Suprapubic skin (tissue), 4 donors: ENCODE measurements at regions not wholly inside any gene's neighbourhood (a gene's known extent, or its start where the extent isn't known, plus 50 kb on each side); places are given as distances from the start of the nearest gene placed in this dataset.

ENCODE experiments used
- DNase-seq, 2 donors: peaks; one replicate each; pipeline ENCODE4 v3.0.0-alpha.2; 2019; ENCODE audit warnings: low spot score in 2 of 2
- H3K27ac ChIP-seq: fragments of 200-600 bp; sonication (generic); one replicate; pipeline ENCODE4 v1.5.1; 2019
- H3K27me3 ChIP-seq: fragments of 200-600 bp; sonication (generic); one replicate; pipeline ENCODE4 v1.5.1; 2019
- H3K36me3 ChIP-seq: fragments of 200-600 bp; sonication (generic); one replicate; pipeline ENCODE4 v1.5.1; 2019
- H3K4me1 ChIP-seq: fragments of 200-600 bp; sonication (generic); one replicate; pipeline ENCODE4 v1.5.1; 2019
- H3K4me3 ChIP-seq: fragments of 200-600 bp; sonication (generic); one replicate; pipeline ENCODE4 v1.5.1; 2019; ENCODE audit warnings: mild to moderate bottlenecking
- H3K9me3 ChIP-seq: fragments of 200-600 bp; sonication (generic); one replicate; pipeline ENCODE4 v1.5.1; 2019
- EP300 ChIP-seq: sonication (generic); formaldehyde crosslinking; IDR thresholded peaks from one replicate; pipeline ENCODE4 v1.6.1; 2017; ENCODE audit warnings: antibody characterized with exemption
- POLR2A ChIP-seq, 2 donors: fragments of 450-650 bp; IDR thresholded peaks; one replicate each; pipeline ENCODE4 v1.6.1; 2017; ENCODE audit warnings: antibody characterized with exemption in 2 of 2, mild to moderate bottlenecking in 2 of 2, moderate library complexity in 2 of 2
- POLR2AphosphoS5 ChIP-seq, 3 donors: sonication (generic); formaldehyde crosslinking; IDR thresholded peaks; one replicate each; pipeline ENCODE4 v1.6.1; 2017; ENCODE audit warnings: antibody characterized with exemption in 3 of 3
- WGBS: methylation state at CpG from one replicate; pipeline ENCODE4 v1.1.5; 2018; 5-methylcytosine and 5-hydroxymethylcytosine counted together
- TF ChIP-seq, protein P1 (sequence below), 2 donors: fragments of 200-600 bp in 1 of 2; fragments of 450-650 bp in 1 of 2; sonication (generic) in 1 of 2; IDR thresholded peaks; one replicate each; pipeline ENCODE4 v1.5.1; 2016 to 2019; ENCODE audit warnings: antibody characterized with exemption in 2 of 2, mild to moderate bottlenecking in 1 of 2, moderate library complexity in 1 of 2

DNA sequence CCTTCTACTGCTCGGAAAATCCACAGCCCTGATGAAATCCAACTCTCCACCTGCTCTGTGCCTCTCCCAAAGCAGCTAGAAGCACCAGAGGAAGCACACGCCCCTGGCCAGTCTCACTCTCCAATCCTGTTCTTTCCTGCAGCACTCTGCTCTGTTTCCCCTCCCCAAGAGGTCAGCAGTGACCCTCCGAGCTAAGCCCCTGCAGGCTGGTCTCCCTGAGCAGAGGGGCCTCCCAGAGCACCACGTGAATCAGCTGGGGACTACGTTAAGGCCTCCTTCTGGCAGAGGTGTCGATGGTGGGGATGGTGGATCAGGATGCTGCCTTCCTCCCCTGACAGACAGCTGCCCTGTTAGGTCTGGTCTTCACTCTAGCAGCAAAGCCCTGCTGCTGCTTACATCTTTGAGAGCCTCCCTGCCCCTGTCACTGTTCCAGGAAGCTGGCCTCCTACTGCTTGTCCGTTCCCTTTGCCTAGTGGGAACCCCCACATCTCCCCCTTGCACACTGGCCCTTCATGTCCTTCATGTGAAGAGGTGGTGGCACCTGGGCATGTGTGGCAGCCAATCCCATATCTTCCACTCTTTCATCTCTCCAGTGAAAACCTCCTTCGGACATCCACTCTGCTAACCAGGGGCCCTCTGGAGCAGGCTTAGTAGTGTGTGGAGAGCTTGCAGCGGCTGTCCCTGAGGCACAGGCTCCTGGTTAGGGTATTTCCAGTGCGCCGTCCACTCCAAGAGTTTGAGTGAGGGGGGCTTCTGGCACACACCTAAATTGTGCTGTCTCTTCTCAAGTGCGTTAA, 307.5 kb upstream of the HS6ST1 start:
- H3K4me1 ChIP-seq: peaks cover 6% of the 10 kb centered on the region
- H3K27ac ChIP-seq: no peak overlapping the region
- no peaks in the 10 kb centered on the region for H3K27me3 ChIP-seq
- WGBS: 90% methylated on average over 12 of the region's 12 CpGs
- no peaks in the 10 kb centered on the region for H3K36me3 ChIP-seq
- TF ChIP-seq, protein P1, sequence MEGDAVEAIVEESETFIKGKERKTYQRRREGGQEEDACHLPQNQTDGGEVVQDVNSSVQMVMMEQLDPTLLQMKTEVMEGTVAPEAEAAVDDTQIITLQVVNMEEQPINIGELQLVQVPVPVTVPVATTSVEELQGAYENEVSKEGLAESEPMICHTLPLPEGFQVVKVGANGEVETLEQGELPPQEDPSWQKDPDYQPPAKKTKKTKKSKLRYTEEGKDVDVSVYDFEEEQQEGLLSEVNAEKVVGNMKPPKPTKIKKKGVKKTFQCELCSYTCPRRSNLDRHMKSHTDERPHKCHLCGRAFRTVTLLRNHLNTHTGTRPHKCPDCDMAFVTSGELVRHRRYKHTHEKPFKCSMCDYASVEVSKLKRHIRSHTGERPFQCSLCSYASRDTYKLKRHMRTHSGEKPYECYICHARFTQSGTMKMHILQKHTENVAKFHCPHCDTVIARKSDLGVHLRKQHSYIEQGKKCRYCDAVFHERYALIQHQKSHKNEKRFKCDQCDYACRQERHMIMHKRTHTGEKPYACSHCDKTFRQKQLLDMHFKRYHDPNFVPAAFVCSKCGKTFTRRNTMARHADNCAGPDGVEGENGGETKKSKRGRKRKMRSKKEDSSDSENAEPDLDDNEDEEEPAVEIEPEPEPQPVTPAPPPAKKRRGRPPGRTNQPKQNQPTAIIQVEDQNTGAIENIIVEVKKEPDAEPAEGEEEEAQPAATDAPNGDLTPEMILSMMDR (IDR thresholded peaks at IDR 0.05): no peak
- TF ChIP-seq POLR2A (IDR thresholded peaks at IDR 0.05) (no peak), POLR2AphosphoS5 (IDR thresholded peaks at IDR 0.05) (no peak), EP300 (no peak)
- peak in 1 of 2 donors; percentile 36 for DNase-seq
- H3K4me3 ChIP-seq: no peak overlapping the region
- H3K9me3 ChIP-seq: no peaks in the 10 kb centered on the region

DNA sequence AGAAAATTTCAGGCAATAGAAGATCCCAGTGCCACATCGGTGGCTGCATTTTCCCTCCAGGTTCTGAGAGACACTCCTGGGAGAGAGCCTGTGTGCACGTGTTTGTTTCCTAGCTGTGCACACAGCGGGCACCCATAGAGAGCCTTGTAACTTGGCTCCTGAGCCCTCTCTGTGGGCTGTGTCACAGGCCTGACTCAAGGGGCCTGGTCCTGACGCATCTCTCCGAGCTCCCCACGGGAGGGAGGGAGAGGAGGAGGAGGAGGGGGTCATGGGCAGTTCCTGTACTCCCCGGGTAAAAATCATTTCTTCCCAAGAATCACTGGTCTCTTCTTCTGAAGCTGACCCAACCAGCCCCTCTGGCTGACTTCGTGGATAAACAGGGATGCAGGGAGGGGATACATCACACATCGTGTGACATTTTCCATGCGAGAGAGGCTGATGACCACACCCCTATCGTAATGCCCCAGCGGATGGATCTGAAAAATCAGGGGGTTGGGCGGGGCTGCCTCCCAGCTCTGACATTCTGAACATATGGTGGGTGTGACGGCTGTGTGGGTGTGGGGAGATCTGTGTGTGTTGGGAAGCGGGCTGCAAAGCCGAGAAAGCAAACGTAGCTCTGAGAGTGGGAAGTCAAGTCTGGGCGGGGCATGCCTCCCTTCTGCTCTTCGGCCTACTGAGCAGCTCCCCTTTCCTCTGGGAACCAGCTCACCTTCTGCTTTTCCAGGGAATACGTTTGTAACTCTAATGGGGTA, 308.3 kb upstream of the HS6ST1 start:
- Histone ChIP-seq H3K27me3 (no peaks in the 10 kb centered on the region), H3K36me3 (no peaks in the 10 kb centered on the region), H3K9me3 (no peaks in the 10 kb centered on the region), H3K4me1 (peaks cover 6% of the 10 kb centered on the region), H3K27ac (no peak overlapping the region), H3K4me3 (no peak overlapping the region)
- WGBS: 61% methylated on average over 18 of the region's 20 CpGs
- DNase-seq: peak; percentile 38 to 77
- TF ChIP-seq EP300: no peak
- no peak for TF ChIP-seq POLR2A (IDR thresholded peaks at IDR 0.05)
- TF ChIP-seq POLR2AphosphoS5 (IDR thresholded peaks at IDR 0.05): no peak
- TF ChIP-seq, protein P1 (IDR thresholded peaks at IDR 0.05): no peak

GRCh38 chr2:128628206-128628605, 309.5 kb upstream of the HS6ST1 start:
- 98% methylated on average over 4 of the region's 7 CpGs for WGBS
- Histone ChIP-seq H3K9me3 (no peaks in the 10 kb centered on the region), H3K4me1 (peaks cover 6% of the 10 kb centered on the region), H3K36me3 (no peaks in the 10 kb centered on the region), H3K4me3 (no peak overlapping the region), H3K27ac (no peak overlapping the region), H3K27me3 (no peaks in the 10 kb centered on the region)
- TF ChIP-seq POLR2A (IDR thresholded peaks at IDR 0.05) (no peak), EP300 (no peak), POLR2AphosphoS5 (IDR thresholded peaks at IDR 0.05) (no peak)
- TF ChIP-seq, protein P1 (IDR thresholded peaks at IDR 0.05): no peak
- peak; percentile 30 to 34 for DNase-seq

DNA sequence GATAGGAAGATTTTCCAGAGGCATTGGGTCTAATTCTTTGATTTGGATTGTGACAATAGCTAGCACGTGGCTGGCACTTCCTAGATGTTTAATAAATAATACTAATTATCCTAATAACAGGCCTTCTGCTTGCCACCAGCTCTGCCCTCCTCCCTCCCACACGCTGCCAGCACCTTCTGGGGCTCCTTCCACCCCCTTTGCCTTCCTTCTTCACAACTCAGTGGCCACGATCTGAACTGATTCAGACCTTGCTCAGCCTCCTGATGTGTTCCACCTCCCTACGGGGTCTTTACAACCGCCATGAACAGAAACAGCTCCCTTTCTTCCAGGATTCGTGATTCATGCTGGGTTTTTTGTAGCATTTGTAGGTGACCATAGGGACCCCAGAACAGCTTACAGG, 310.3 kb upstream of the HS6ST1 start:
- H3K27me3 ChIP-seq: no peaks in the 10 kb centered on the region
- H3K27ac ChIP-seq: no peak overlapping the region
- peak; percentile 11 to 66 for DNase-seq
- WGBS: 88% methylated on average over 6 of the region's 6 CpGs
- no peaks in the 10 kb centered on the region for H3K9me3 ChIP-seq
- H3K36me3 ChIP-seq: no peaks in the 10 kb centered on the region
- TF ChIP-seq POLR2AphosphoS5 (IDR thresholded peaks at IDR 0.05): no peak
- H3K4me1 ChIP-seq: peaks cover 2% of the 10 kb centered on the region
- no peak overlapping the region for H3K4me3 ChIP-seq

DNA sequence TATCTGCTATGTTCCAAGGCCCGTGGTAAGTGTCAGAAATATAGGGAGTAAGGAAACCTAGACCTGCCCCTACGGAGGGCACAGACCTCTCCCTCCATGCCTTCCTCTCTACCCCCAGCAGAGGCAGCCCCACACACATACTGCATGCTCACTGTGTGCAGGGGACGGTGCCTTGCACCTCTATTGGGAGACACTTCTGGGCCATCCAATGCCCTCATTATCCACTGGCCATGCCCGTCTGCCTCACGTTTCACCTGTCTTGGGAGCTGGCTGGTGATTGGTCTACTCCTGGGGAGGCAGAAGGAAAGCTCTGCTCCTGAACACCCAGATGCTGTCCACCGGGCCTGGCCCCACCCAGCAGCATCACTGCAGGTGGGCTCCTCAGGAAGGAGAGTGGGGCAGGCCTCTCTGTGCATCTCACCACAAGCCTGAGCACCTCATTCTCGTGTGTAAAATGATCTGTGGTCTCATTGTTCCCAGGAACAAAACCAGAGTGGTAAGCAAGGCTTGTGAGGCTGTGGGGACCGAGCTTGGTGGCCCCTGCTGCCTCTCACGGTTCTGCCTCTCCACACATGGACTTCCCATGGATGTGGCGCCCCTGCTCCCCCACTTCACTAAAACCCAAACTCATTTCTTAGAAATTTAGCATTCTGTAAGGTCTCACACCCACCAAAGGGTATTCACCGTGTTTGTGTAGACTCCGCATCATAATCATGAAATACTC, 312.5 kb upstream of the HS6ST1 start:
- H3K27me3 ChIP-seq: no peaks in the 10 kb centered on the region
- H3K27ac ChIP-seq: no peak overlapping the region
- H3K36me3 ChIP-seq: no peaks in the 10 kb centered on the region
- 89% methylated on average over 12 of the region's 12 CpGs for WGBS
- peak; percentile 47 to 55 for DNase-seq
- H3K9me3 ChIP-seq: no peaks in the 10 kb centered on the region
- TF ChIP-seq EP300: no peak
- no peak for TF ChIP-seq POLR2A (IDR thresholded peaks at IDR 0.05)
- TF ChIP-seq, protein P1 (IDR thresholded peaks at IDR 0.05): no peak
- no peak for TF ChIP-seq POLR2AphosphoS5 (IDR thresholded peaks at IDR 0.05)
- H3K4me1 ChIP-seq: no peaks in the 10 kb centered on the region
- no peak overlapping the region for H3K4me3 ChIP-seq
